Neutrophil (primary cell): ENCODE measurements at regions not wholly inside any gene's neighbourhood (a gene's known extent, or its start where the extent isn't known, plus 50 kb on each side); places are given as distances from the start of the nearest gene placed in this dataset.

Experiments
- H3K27ac ChIP-seq: fragments of 200-600 bp; sonication (generic); 2 replicates; pipeline ENCODE4 v1.5.1; 2016; ENCODE audit warnings: mild to moderate bottlenecking, moderate library complexity
- H3K27me3 ChIP-seq: fragments of 200-600 bp; sonication (generic); 2 replicates; pipeline ENCODE4 v1.6.0; 2016; ENCODE audit warnings: mild to moderate bottlenecking
- H3K36me3 ChIP-seq: fragments of 200-600 bp; sonication (generic); 2 replicates; pipeline ENCODE4 v1.5.1; 2017
- H3K4me1 ChIP-seq, 2 experiments: fragments of 200-600 bp in 1 of 2; sonication (generic) in 1 of 2; 1 replicate in 1 of 2; 2 replicates in 1 of 2; pipeline versions ENCODE4 v1.5.1 to v1.6.1; 2013 to 2016; ENCODE audit warnings: low read depth in 1 of 2, low read length in 1 of 2, mild to moderate bottlenecking in 1 of 2, moderate library complexity in 1 of 2; ENCODE audit not compliant: control insufficient read depth in 1 of 2, insufficient read depth in 1 of 2
- H3K4me3 ChIP-seq, 2 experiments: fragments of 200-600 bp in 1 of 2; sonication (generic) in 1 of 2; 1 replicate in 1 of 2; 2 replicates in 1 of 2; pipeline ENCODE4 v1.5.1; 2013 to 2016; ENCODE audit warnings: low read depth in 1 of 2, low read length in 1 of 2, mild to moderate bottlenecking in 1 of 2, moderate library complexity in 1 of 2
- H3K9me3 ChIP-seq: fragments of 200-600 bp; sonication (generic); 2 replicates; pipeline ENCODE4 v1.5.1; 2016
- CTCF ChIP-seq: fragments of 200-600 bp; sonication (generic); IDR thresholded peaks from 2 replicates; pipeline ENCODE4 v1.5.1; 2016; ENCODE audit warnings: antibody characterized with exemption

- no peak overlapping the region for H3K4me3 ChIP-seq
- H3K9me3 ChIP-seq = no peaks in the 10 kb centered on the region
- no peaks in the 10 kb centered on the region for H3K27me3 ChIP-seq
- H3K36me3 ChIP-seq = no peaks in the 10 kb centered on the region
- H3K4me1 ChIP-seq = no peaks in the 10 kb centered on the region
- H3K27ac ChIP-seq = no peak overlapping the region
- TF ChIP-seq CTCF = no peak
Measured at GRCh38 chrX:110965409-110966090, 130.4 kb upstream of the PAK3 start.

- no peak overlapping the region for H3K4me3 ChIP-seq
- H3K27ac ChIP-seq = no peak overlapping the region
- no peaks in the 10 kb centered on the region for H3K4me1 ChIP-seq
- no peak for TF ChIP-seq CTCF
- H3K9me3 ChIP-seq = no peaks in the 10 kb centered on the region
- H3K27me3 ChIP-seq = no peaks in the 10 kb centered on the region
- no peaks in the 10 kb centered on the region for H3K36me3 ChIP-seq
Measured at GRCh38 chrX:110964786-110965185, 131.2 kb upstream of the PAK3 start.

GRCh38 chrX:110962451-110962850, 133.5 kb upstream of the PAK3 start:
- no peak for TF ChIP-seq CTCF
- H3K4me3 ChIP-seq = no peak overlapping the region
- no peak overlapping the region for H3K27ac ChIP-seq

GRCh38 chrX:110955706-110956105, 140.3 kb upstream of the PAK3 start:
- no peaks in the 10 kb centered on the region for H3K27me3 ChIP-seq
- H3K27ac ChIP-seq = no peak overlapping the region
- H3K4me1 ChIP-seq = no peaks in the 10 kb centered on the region
- no peak overlapping the region for H3K4me3 ChIP-seq
- H3K9me3 ChIP-seq = no peaks in the 10 kb centered on the region
- H3K36me3 ChIP-seq = no peaks in the 10 kb centered on the region
- no peak for TF ChIP-seq CTCF

More at GRCh38 chrX:110962451-110962850, 133.5 kb upstream of the PAK3 start:
- H3K27me3 ChIP-seq = no peaks in the 10 kb centered on the region
- H3K9me3 ChIP-seq = no peaks in the 10 kb centered on the region
- no peaks in the 10 kb centered on the region for H3K4me1 ChIP-seq
- H3K36me3 ChIP-seq = no peaks in the 10 kb centered on the region

GRCh38 chrX:110954428-110955100, 141.4 kb upstream of the PAK3 start:
- Histone ChIP-seq H3K27ac (no peak overlapping the region), H3K9me3 (no peaks in the 10 kb centered on the region), H3K4me3 (no peak overlapping the region), H3K36me3 (no peaks in the 10 kb centered on the region), H3K27me3 (no peaks in the 10 kb centered on the region), H3K4me1 (no peaks in the 10 kb centered on the region)
- TF ChIP-seq CTCF = no peak
